H1 (cell line): ENCODE measurements at regions not wholly inside any gene's neighbourhood (a gene's known extent, or its start where the extent isn't known, plus 50 kb on each side); places are given as distances from the start of the nearest gene placed in this dataset.

Experiments used
- EGR1 ChIP-seq: IDR thresholded peaks from 2 replicates; pipeline ENCODE4 v1.6.1; 2011; ENCODE audit warnings: low read depth, low read length, borderline replicate concordance
- EP300 ChIP-seq, 2 experiments: IDR thresholded peaks; 1 replicate in 1 of 2; 2 replicates in 1 of 2; pipeline ENCODE4 v1.6.1; 2011 to 2012; ENCODE audit warnings: low read depth in 2 of 2, low read length in 2 of 2, mild to moderate bottlenecking in 2 of 2, borderline replicate concordance in 1 of 2, inconsistent platforms in 1 of 2, moderate library complexity in 1 of 2
- NANOG ChIP-seq: IDR thresholded peaks from 2 replicates; pipeline ENCODE4 v1.6.1; 2011; ENCODE audit warnings: low read length, low read depth, mild to moderate bottlenecking, inconsistent platforms; ENCODE audit not compliant: insufficient read depth, poor library complexity, severe bottlenecking
- RNF2 ChIP-seq: fragments of 200-900, 300-1000 bp; sonication (generic); IDR thresholded peaks from 2 replicates; pipeline ENCODE4 v1.7.1; 2016; ENCODE audit warnings: borderline replicate concordance, low read depth, mild to moderate bottlenecking, antibody characterized with exemption, low read length; ENCODE audit not compliant: poor library complexity, severe bottlenecking; ENCODE audit errors: missing control alignments
- SIX5 ChIP-seq: IDR thresholded peaks from 2 replicates; pipeline ENCODE4 v1.6.1; 2011; ENCODE audit warnings: mild to moderate bottlenecking, low read depth, low read length
- ZNF274 ChIP-seq: IDR thresholded peaks from 2 replicates; pipeline ENCODE4 v1.7.0; 2012; ENCODE audit warnings: low read length, borderline replicate concordance; ENCODE audit errors: extremely low read depth
- TF ChIP-seq, protein P1 (sequence below): fragments of 300-600 bp; sonication (generic); IDR thresholded peaks from 2 replicates; pipeline ENCODE4 v1.7.1; 2012; ENCODE audit warnings: low read length, moderate library complexity, mild to moderate bottlenecking, inconsistent platforms; ENCODE audit not compliant: insufficient replicate concordance
- TF ChIP-seq, protein P2 (sequence below): IDR thresholded peaks from 2 replicates; pipeline ENCODE4 v1.6.1; 2012; ENCODE audit warnings: inconsistent platforms
- TF ChIP-seq, protein P3 (sequence below): IDR thresholded peaks from 2 replicates; pipeline ENCODE4 v1.6.1; 2011; ENCODE audit warnings: low read length, improper control_type of control experiment

DNA sequence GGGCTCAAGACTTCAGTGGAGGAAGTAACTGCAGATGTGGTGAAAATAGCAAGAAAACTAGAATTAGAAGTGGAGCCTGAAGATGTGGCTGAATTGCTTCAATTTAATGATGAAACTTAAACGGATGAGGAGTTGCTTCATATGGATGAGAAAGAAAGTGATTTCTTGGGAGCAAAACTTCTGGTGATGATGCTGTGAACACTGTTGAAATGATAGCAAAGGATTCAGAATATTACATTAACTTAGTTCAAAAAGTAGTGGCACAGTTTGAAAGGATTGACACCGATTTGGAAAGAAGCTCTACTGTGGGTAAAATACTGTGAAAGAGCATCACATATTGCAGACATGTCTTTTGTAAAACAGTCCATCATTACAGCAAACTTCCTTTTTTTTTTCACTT, 638.0 kb downstream of the NYAP2 start (continued):
- TF ChIP-seq, protein P1, sequence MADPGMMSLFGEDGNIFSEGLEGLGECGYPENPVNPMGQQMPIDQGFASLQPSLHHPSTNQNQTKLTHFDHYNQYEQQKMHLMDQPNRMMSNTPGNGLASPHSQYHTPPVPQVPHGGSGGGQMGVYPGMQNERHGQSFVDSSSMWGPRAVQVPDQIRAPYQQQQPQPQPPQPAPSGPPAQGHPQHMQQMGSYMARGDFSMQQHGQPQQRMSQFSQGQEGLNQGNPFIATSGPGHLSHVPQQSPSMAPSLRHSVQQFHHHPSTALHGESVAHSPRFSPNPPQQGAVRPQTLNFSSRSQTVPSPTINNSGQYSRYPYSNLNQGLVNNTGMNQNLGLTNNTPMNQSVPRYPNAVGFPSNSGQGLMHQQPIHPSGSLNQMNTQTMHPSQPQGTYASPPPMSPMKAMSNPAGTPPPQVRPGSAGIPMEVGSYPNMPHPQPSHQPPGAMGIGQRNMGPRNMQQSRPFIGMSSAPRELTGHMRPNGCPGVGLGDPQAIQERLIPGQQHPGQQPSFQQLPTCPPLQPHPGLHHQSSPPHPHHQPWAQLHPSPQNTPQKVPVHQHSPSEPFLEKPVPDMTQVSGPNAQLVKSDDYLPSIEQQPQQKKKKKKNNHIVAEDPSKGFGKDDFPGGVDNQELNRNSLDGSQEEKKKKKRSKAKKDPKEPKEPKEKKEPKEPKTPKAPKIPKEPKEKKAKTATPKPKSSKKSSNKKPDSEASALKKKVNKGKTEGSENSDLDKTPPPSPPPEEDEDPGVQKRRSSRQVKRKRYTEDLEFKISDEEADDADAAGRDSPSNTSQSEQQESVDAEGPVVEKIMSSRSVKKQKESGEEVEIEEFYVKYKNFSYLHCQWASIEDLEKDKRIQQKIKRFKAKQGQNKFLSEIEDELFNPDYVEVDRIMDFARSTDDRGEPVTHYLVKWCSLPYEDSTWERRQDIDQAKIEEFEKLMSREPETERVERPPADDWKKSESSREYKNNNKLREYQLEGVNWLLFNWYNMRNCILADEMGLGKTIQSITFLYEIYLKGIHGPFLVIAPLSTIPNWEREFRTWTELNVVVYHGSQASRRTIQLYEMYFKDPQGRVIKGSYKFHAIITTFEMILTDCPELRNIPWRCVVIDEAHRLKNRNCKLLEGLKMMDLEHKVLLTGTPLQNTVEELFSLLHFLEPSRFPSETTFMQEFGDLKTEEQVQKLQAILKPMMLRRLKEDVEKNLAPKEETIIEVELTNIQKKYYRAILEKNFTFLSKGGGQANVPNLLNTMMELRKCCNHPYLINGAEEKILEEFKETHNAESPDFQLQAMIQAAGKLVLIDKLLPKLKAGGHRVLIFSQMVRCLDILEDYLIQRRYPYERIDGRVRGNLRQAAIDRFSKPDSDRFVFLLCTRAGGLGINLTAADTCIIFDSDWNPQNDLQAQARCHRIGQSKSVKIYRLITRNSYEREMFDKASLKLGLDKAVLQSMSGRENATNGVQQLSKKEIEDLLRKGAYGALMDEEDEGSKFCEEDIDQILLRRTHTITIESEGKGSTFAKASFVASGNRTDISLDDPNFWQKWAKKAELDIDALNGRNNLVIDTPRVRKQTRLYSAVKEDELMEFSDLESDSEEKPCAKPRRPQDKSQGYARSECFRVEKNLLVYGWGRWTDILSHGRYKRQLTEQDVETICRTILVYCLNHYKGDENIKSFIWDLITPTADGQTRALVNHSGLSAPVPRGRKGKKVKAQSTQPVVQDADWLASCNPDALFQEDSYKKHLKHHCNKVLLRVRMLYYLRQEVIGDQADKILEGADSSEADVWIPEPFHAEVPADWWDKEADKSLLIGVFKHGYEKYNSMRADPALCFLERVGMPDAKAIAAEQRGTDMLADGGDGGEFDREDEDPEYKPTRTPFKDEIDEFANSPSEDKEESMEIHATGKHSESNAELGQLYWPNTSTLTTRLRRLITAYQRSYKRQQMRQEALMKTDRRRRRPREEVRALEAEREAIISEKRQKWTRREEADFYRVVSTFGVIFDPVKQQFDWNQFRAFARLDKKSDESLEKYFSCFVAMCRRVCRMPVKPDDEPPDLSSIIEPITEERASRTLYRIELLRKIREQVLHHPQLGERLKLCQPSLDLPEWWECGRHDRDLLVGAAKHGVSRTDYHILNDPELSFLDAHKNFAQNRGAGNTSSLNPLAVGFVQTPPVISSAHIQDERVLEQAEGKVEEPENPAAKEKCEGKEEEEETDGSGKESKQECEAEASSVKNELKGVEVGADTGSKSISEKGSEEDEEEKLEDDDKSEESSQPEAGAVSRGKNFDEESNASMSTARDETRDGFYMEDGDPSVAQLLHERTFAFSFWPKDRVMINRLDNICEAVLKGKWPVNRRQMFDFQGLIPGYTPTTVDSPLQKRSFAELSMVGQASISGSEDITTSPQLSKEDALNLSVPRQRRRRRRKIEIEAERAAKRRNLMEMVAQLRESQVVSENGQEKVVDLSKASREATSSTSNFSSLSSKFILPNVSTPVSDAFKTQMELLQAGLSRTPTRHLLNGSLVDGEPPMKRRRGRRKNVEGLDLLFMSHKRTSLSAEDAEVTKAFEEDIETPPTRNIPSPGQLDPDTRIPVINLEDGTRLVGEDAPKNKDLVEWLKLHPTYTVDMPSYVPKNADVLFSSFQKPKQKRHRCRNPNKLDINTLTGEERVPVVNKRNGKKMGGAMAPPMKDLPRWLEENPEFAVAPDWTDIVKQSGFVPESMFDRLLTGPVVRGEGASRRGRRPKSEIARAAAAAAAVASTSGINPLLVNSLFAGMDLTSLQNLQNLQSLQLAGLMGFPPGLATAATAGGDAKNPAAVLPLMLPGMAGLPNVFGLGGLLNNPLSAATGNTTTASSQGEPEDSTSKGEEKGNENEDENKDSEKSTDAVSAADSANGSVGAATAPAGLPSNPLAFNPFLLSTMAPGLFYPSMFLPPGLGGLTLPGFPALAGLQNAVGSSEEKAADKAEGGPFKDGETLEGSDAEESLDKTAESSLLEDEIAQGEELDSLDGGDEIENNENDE = no peak
- TF ChIP-seq RNF2 (no peak), EP300 (IDR thresholded peaks at IDR 0.05; ENCODE audit: borderline replicate concordance in 1 of 2, low read depth in 2 of 2, low read length in 2 of 2) (no peak), ZNF274 (no peak), SIX5 (no peak), EGR1 (no peak), NANOG (no peak)
- TF ChIP-seq, protein P2, sequence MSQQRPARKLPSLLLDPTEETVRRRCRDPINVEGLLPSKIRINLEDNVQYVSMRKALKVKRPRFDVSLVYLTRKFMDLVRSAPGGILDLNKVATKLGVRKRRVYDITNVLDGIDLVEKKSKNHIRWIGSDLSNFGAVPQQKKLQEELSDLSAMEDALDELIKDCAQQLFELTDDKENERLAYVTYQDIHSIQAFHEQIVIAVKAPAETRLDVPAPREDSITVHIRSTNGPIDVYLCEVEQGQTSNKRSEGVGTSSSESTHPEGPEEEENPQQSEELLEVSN = no peak
- TF ChIP-seq, protein P3, sequence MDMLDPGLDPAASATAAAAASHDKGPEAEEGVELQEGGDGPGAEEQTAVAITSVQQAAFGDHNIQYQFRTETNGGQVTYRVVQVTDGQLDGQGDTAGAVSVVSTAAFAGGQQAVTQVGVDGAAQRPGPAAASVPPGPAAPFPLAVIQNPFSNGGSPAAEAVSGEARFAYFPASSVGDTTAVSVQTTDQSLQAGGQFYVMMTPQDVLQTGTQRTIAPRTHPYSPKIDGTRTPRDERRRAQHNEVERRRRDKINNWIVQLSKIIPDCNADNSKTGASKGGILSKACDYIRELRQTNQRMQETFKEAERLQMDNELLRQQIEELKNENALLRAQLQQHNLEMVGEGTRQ = no peak
